ENCODE measurements at regions not wholly inside any gene's neighbourhood (a gene's known extent, or its start where the extent isn't known, plus 50 kb on each side); places are given as distances from the start of the nearest gene placed in this dataset.

DNA sequence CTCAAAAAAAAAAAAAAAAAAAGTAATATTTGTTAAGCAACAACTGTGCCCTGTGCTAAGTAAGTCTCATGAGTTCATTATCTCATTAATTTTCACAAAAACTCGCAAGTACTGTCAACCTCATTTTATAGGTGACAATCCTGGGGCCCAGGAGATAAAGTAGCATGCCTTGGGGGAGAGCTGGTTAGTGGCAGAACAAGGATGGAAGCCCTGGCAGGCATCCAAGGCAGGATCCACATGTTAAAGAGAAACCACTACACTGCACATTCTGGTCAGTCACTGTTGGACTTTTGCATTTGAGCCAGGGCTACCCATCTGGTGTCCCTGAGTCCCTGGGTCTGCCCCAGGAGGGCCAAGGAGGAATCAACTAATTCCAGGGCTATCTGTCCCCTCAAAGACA lies 54.6 kb downstream of the ZFP36L2 start:
- DNase-seq (ENCODE audit: low spot score), result peak; percentile 50

DNA sequence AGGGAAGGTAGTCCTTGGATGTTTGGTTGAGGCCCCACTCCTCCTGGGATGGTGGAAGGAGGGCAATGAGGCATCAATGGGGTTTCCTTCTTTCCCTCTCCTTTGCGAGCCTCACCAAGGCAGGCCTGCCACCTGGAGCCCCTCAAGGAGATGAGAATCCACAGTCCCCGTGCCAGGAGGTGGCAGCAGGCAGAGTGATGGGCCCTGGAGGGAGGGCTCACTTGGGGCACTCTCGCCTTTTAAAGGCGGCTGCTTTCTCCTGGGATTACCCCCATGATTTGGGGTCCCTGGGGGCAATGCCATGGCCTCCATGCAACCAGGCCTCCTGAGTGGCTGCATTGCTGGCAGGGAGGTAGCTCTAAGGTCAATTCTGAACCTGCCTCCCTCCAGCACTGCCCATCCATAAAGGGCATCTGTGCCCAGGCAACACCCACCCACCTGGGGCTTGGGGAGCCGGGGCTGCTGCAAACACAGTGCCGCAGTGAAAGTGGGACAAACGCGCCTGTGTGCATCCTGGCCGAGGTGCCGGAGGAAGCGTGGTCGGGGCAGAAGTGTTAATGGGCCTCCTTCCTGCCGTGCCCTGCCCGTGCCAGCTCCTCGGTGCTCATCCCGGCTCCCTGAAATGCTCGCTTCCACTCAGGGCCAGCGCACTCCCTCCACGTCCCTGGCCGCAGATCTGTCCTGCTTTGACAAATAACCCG lies 55.9 kb downstream of the ZFP36L2 start:
- DNase-seq (ENCODE audit: low spot score), result no peak

DNA sequence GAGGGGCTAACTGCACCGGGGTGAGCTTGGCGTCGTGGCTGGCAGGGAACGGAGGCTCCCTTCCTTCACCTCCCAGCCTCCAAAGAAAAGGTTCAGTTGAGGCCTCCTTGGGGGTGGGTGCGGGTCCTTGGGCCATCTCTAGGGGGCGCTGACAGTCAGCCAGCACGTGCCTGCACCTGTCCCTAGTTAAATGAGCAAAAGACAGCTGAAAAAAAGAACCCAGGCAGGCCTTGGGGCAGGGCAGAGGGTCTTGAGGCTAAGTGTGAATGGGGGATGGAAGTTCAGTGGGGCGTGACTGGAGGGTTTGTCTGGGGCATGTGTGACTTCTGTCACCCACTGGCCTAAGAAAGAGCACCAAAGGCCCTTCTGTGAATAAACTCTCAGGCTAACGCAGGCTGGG lies 56.4 kb downstream of the ZFP36L2 start:
- DNase-seq (ENCODE audit: low spot score), result no peak

DNA sequence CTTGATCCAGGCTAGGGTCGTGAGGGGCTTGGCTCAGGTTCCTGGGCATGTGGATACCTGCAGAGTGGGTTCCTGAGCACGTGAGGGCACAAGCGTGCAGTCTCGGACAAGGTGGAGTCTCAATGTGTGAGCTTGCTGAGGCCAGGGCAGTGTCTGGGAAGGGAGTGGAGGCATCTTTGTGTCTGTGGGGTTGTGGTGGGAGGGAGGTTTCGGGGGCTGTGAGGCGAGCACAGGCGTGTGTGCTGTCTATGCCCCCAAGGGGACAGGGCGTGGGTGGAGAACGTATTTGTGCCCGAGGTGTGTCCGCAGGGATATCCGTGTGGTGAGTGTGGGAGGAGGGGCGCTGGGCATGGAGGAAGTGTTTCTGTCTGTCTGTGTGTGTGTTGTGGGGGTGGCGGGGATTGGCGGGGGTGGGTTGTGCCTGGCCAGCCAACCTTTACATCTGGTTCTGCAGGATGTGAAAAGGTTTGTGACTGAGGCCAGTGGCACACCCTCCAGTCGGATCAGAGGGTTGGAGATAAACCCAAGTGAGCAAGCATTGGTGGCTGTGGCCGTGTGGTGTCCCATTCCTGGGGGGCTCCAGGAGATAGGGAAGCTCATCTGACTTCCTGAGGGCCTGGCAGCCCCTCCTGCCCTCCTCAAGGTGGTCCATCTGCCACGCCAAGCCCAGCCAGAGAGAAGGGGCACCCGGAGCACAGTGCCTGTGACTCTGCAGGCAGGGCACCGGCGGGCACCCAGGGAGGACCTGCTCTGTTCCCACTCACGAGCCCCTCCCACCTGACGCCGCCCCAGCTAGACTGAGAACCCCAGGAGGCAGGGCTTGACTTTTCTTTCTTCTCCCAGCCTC lies 57.1 kb downstream of the ZFP36L2 start:
- DNase-seq (ENCODE audit: low spot score), result no peak

DNA sequence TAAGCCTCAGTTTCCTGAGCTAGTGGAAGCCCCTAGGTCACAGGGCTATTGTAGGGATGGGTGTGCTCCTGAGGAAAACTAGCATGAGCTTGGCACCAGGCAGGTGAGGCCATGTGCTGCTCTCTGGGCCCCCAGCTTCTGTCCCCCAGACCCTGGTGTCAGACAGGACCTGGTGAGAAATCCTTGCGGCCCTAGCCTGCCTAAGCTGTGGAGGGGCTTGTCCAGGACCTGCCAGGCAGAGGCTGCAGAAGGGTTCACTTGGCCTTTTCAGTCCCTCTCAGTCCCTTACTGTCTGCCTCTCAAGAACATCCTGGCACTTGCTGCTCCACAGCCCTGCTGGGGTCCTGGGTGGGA lies 58.4 kb downstream of the ZFP36L2 start:
- DNase-seq (ENCODE audit: low spot score), result no peak

DNA sequence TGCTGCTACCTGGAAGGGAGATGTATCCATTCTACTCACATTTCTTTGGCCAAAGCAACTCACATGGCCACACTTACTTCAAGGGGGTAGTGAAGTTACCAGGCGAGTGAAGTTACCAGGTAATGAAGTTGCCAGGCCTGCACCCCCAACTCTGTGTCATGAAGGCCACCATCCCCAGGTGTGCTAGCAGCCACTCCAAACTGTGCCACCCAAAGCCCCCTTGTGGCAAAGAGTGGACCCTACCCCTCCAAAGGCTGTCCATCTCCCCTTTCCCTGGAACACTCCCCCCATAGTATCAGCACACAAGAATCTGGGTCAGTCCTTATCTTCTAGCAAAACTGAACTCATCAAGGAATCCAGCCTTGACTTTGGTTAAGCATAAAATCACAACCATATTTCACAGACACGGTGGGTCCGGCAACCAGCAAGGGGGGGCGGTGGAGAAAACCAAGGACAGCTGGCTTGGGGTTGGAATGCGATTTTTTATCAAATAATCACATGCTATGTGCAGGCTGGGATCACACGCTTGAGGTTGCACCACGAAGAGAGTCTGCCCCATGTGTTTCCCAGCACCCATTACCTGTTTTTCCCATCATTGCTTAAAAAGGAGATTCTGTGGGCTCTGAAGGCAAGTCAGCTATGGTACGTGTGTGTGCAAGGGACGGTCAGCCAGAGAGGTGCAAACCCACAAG lies 60.9 kb downstream of the ZFP36L2 start:
- no peak for DNase-seq (ENCODE audit: low spot score)

DNA sequence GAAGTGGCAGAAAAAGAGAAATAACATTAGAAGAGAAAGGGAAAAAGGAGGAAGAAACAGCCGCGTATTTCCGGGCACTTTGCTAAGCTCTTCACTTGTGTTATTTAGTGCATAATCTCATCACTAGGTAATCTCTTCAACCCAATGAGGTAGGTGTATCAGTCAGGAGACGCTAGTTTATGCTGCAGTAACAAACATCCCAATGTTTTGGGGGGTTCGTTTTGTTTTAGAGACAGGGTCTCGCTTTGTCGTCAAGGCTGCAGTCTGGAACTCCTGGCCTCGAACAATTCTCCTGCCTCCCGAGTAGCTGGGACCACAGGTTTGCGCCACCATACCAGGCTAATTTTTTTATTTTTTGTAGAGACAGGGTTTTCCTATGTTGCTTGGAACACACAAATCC lies 61.7 kb downstream of the ZFP36L2 start:
- DNase-seq (ENCODE audit: low spot score), result no peak

DNA sequence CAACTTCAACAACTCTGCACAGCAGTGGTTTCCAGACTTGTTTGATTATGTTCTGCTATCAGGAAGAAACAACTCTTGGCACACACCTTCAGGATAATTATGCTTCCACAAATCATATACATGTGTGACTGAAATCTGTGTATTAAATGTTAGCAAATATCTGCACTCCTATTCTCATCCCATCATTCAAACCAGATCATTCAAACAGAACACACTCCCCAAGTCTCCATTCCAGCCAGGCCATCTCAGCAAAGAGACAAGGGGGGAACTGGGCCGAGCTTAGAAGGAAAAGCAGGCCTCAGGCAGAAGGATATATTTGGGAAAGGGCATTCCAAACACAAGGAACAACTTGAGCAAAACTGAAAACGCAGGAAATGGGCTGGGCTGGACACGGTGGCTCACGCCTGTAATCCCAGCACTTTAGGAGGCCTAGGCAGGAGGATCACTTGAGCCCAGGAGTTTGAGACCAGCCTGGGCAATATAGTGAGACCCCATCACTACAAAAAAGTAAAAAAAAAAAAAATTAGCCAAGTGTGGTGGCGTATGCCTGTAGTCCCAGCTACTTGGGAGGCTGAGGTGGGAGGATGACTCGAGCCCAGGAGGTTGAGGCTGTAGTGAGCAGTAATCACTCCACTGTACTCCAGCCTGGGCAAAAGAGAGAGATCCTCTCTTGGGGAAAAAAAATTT lies 62.7 kb downstream of the ZFP36L2 start:
- DNase-seq (ENCODE audit: low spot score), result no peak

DNA sequence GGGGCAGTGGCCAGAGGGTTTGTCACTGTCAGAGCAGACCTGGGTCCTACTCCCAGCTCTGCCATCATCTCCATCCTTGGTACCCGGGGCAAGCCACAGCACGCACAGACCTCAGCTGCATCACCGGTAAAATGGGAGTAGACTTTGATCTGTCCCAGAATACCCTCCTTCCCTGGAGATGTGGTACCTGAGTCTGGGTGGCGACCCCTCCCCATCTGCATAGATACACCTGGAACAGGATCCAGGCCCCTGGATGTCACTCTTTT lies 64.0 kb downstream of the ZFP36L2 start:
- no peak for DNase-seq (ENCODE audit: low spot score)

DNA sequence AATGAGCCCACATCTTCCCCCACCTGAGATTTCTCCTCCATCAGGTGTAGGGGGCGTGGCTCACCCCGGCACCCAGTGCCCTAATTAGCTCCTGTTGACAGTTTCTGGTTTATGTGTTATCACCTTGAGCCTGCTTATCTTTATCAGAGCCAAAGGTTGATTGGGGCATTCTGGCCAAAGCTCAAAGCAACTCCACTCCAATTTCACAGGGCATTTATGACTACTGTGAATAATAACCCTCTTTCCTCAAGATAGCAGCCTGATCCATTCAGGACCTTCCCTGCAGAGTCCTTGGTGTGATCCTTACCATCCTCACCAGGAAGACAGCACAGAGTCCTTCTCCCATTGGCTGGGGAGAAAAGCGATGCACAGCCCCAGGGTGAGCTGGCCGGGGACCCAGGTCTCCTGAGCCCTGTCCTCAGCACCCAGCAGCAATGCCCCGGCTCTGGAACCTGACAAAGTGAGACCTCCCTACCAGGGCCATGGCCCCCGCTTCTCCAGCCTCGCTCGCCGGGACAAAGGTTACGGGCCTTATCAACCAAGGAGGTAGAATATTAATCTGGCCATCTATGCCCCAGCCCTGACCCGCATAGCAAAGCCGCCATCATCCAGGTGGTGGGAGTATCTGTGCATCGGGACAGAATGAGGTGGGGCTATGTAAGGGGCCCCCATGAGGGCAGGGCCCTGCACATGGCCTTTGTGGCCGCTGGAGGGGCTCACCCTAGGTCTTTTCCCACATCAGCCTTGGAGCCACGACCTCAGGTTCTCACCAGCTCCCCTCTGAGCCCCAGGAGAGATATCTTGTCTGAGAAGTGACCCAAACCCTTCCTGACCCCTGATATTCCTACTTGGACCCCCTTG lies 64.5 kb downstream of the ZFP36L2 start:
- DNase-seq (ENCODE audit: low spot score), result no peak

DNA sequence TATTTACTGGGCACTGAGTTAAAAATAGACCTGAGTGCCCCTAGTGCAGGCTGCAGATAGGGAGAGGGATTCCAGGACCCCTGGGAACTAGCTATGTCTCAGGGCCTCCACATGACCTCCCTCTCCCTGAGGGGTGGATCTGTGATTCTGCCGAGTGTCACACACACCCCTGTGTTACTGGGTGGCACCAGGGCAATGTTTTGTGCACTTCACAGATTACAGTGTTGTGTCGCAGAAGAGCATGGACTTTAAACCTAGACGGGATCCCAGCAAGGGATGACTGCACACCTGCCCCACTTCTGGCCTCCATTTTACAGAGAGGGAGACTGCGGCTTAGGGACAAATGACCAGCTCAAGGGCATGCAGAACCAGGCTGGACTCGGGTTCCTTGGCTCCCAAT lies 65.6 kb downstream of the ZFP36L2 start:
- no peak for DNase-seq (ENCODE audit: low spot score)

DNA sequence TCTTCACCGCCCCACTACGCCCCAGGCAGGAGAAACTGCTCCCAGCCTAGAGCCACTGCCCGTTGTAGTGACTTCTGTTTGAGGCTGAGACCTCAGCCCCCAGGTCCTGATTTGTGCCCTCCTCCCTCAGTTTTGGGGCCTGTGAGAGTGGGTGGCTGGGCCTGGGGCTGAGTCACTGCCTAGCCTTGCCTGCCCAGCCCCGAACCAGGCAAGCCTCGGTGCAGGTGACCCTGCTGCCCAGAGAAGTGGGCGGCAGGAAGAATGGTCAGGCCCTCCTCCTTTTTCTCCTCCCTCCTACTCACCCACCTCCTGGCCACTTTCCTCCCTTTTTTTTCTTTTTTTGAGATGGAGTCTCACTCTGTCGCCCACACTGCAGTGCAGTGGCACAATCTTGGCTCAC lies 66.6 kb downstream of the ZFP36L2 start:
- DNase-seq (ENCODE audit: low spot score), result no peak

DNA sequence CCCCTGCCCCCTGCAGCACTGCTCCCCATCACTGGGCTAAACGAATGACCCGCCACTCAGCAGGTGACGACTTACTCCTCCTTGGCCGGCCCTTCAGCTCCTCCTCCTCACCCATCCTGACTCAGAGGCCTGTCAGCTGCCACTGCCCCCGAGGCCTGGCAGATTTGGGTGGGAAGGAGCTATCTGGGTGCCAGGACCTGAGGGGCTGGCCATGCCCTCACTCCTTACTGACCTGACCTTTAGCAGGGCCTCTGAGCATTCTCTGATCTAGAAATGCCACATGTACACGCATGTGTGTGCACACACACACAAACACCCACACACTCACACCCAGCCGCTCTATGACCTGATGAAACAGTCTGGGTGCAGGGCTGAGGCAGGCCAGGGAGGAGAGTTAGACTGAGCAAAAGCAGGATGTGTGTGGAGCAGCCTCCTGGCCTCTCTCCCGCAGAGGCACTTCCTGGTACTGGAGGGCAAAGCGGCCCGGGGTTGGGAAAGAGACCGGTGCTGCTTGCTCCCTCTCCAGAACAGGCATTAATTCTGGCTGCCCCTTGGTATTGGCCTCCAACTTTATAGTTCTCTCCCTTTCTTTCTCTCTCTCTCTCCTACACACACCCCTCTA lies 68.0 kb downstream of the ZFP36L2 start:
- peak; percentile 87 for DNase-seq (ENCODE audit: low spot score)

DNA sequence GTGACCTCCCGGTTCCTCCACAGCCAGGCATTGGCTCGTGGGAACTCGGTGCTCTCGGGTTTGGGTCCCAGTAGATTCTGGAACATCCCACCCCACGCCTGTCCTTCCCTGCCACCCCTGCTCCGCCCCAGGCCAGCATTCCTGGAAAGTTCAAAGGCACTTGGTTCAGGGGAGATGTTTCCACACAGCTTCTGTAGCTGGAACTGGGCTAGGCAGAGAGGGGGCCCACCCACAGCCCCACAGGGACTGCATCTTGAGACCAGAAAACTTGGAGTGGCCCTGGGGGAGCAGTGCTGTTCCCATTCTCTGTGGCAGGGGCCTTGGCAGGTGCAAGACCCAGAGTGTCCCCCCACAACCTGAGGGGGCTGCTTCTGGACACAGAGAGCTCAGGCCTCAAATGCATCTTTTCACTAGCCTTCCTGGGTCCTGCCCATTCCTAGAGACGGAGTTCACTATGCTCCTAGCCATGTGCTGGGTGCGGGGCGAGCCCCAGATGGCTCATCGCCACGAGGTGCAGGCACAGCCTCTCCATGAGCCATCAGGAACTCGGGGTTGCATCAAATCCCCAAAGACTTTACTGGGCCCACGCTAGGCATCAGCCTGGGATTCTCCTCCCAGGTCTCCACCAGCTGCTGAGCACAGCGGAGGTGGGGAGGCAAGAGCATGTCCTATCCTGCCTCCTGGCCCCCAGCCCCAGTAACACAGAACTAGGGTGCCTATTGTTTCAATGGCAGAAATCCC lies 68.7 kb downstream of the ZFP36L2 start:
- DNase-seq (ENCODE audit: low spot score), result no peak

DNA sequence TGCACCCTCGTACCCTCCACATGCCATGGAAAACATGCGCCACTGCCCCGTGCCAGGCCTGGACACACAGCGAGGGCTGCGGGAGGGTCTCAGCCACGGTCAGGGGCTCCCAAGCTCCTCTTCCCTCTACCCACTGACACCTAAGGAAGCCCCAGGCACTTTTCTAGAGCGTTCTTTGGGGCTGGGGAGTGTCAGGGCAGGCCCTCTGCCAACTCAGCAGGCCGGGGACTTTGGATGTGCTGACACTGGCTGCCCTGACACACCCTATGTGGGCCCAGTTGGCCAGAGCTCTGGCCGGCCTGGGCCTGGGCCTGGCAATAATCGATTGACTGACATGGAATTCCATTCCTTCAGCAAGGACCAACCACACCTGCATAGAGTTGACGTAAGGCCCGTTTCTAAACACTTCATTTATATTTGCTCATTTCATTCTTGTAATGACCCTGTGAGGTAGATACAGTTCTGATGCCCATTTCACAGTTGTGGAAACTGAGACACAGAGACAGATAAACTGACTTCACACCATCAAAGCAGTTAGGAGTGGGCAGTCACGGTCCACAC lies 70.5 kb downstream of the ZFP36L2 start:
- DNase-seq (ENCODE audit: low spot score), result no peak

DNA sequence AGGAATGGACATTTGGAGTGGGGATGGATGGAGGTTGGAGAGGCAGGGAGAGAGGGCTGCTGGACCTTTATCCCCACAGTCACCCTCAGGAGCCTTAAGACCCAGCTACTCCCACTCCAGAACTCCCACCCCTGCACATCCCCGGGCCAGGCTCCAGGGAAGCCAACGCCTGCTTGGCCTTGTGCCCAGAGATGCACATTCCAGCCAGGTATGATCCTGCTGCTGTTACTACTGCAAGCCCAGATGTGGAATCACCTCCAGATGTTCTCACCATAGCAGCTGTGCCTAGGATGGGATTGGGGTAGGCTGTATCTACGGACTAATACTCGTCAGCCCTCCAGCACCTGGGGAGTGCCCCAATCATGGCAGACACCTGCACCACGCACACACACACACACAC lies 71.7 kb downstream of the ZFP36L2 start:
- DNase-seq (ENCODE audit: low spot score), result no peak

DNA sequence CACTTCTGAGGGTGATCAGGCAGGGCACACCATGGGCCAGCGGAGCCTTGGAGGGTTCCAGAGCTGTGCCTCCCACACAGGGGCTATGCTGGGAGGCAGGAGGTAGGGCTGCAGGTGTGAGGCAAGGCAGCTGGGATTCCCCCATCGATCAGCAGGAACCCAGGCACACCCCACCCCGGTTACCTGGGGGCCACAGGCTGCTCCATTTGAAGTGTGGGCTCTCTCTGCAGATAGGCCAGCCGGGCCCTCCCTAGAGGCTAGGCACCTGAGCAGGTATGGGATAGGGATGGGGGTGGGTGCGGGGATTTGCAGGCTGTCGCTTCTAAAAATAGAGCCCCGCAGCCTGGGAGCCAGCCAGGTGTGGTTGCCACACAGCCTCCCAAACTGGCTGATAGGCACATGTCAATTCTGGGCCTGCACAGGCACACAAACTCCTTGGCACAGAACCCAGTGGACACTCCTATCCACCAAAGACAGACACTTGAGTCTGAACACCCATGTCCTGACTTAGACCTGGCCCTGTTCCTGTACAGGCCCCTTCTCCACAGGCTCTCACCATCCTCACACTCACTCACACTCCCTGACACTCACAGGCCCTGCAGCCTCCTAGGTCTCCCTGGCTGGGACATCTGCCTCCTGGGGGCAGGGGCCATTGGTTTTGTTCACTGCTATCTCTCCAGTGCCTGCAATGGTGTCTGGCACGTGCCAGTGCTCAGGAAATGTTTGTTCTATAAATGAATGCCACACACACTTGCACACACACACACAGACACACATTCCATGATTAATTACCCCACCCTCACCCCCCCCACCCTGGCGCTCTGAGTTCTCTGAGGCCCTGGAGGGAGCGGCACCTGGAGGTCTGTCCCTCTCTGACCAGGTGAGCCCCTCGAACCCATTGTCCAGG lies 73.4 kb downstream of the ZFP36L2 start:
- DNase-seq (ENCODE audit: low spot score), result no peak

DNA sequence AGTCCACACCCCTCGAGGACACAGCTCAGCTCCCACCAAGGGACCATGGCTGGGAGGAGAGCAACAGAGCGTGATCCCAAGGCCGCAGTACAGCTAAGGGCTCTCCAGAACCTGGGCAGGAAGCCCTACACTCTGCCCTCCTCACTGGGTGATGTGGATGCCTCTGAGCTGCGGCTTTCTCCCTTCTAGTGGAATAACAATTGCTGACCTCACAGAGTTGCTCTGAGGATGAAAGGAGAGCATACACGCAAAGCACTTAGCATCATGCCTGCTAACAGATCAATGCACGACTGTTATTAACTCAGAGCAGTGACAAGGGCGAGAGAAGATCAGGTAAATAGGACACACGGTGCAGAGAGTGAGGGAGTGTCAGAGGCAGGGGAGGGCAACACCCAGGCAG lies 74.2 kb downstream of the ZFP36L2 start:
- no peak for DNase-seq (ENCODE audit: low spot score)

DNA sequence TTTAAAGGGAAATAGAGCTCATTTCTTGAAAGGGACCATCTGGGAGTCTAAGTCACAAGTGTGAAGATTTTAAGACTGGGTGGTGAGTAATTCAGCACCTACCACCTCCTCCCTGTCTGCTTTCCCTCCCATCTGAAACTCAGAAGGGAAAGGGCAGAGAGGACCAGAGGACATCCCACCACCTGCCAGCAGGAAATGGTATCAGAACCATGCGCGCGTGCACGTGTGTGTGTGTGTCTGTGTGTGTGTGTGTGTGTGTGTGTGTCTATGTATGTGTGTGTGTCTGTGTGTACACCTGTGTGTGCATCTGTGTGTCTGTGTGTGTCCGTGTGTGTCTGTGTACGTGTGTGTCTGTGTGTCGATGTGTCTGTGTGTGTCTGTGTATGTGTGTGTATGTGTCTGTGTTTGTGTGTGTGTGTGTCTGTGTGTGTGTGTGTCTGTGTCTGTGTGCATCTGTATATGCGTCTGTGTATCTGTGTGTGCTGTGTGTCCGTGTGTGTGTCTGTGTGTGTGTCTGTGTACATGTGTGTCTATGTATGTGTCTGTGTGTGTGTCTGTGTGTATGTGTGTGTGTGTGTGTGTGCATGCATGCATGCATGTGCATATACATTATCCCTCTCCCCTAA lies 76.8 kb downstream of the ZFP36L2 start:
- DNase-seq (ENCODE audit: low spot score), result no peak
